PC-9 (cell line): ENCODE measurements at regions not wholly inside any gene's neighbourhood (a gene's known extent, or its start where the extent isn't known, plus 50 kb on each side); places are given as distances from the start of the nearest gene placed in this dataset.

Source experiments
- BruUV-seq: library from RNA; stranded (reverse); fragments of 400-500 nt; replicated peaks from 2 replicates; lab custom pipeline; 2021; lab: Mats Ljungman, UMichigan
- CTCF ChIA-PET: fragments of 300-600 bp; sonication (Branson Sonifier 250); formaldehyde crosslinking; loops from one replicate; lab custom pipeline; 2022; ENCODE audit warnings: antibody characterized with exemption; lab: Charles Lee
- POLR2A ChIA-PET: fragments of 300-600 bp; sonication (Branson Sonifier 250); formaldehyde crosslinking; loops from one replicate; lab custom pipeline; 2022; ENCODE audit warnings: antibody characterized with exemption; ENCODE audit not compliant: unreplicated experiment; lab: Charles Lee
- DNase-seq, 2 experiments: peaks; one replicate each; pipeline versions ENCODE4 v3.0.0 to v3.0.0-alpha.2; 2015 to 2022; ENCODE audit warnings: mixed read lengths in 1 of 2
- H2AFZ ChIP-seq: fragments of 200-600 bp; sonication (generic); 2 replicates; pipeline ENCODE4 v1.8.1; 2017; ENCODE audit warnings: antibody characterized with exemption
- H3F3A ChIP-seq: fragments of 200-600 bp; sonication (generic); 2 replicates; pipeline ENCODE4 v1.8.1; 2017; ENCODE audit warnings: antibody characterized with exemption, mild to moderate bottlenecking, low read depth; ENCODE audit not compliant: insufficient read depth
- H3K27ac ChIP-seq: fragments of 200-600 bp; sonication (generic); 2 replicates; pipeline ENCODE4 v1.6.1; 2016; ENCODE audit warnings: mixed run types
- H3K27me3 ChIP-seq: fragments of 200-600 bp; sonication (generic); 2 replicates; pipeline ENCODE4 v1.6.1; 2016; ENCODE audit warnings: low read depth, mixed run types; ENCODE audit not compliant: insufficient read depth
- H3K36me3 ChIP-seq: fragments of 200-600 bp; sonication (generic); 2 replicates; pipeline ENCODE4 v1.6.1; 2016; ENCODE audit warnings: low read depth, mixed run types
- H3K4me1 ChIP-seq: fragments of 200-600 bp; sonication (generic); replicated peaks from 2 replicates; pipeline ENCODE4 v1.6.1; 2016; ENCODE audit warnings: mixed run types; ENCODE audit not compliant: insufficient read depth
- H3K4me2 ChIP-seq: fragments of 200-600 bp; sonication (generic); 2 replicates; pipeline ENCODE4 v1.6.1; 2017; ENCODE audit warnings: mixed run types
- H3K4me3 ChIP-seq: fragments of 200-600 bp; sonication (generic); 2 replicates; pipeline ENCODE4 v1.6.1; 2016; ENCODE audit warnings: mixed run types
- H3K79me2 ChIP-seq: fragments of 200-600 bp; sonication (generic); 2 replicates; pipeline ENCODE4 v1.6.1; 2017; ENCODE audit warnings: low read depth, mixed run types
- H3K9me2 ChIP-seq: fragments of 200-600 bp; sonication (generic); 2 replicates; pipeline ENCODE4 v1.8.1; 2017; ENCODE audit warnings: mild to moderate bottlenecking; ENCODE audit not compliant: insufficient read depth
- H3K9me3 ChIP-seq: fragments of 200-600 bp; sonication (generic); 2 replicates; pipeline ENCODE4 v1.8.1; 2016; ENCODE audit warnings: low read depth; ENCODE audit not compliant: insufficient read depth
- H4K20me1 ChIP-seq: fragments of 200-600 bp; sonication (generic); 2 replicates; pipeline ENCODE4 v1.8.1; 2017; ENCODE audit not compliant: insufficient read depth
- CTCF ChIP-seq: fragments of 200-600 bp; sonication (generic); conservative IDR thresholded peaks from 2 replicates; pipeline ENCODE4 v1.6.1; 2017; ENCODE audit warnings: mixed run types, antibody characterized with exemption, mild to moderate bottlenecking, moderate library complexity
- EZH2 ChIP-seq: fragments of 200-600 bp; sonication (generic); IDR thresholded peaks from 2 replicates; pipeline ENCODE4 v1.8.0; 2017; ENCODE audit warnings: antibody characterized with exemption, low read depth
- intact Hi-C: fragments of 100-400 bp; cut with micrococcal nuclease; formaldehyde crosslinking; loops from one replicate; pipeline ENCODE4 v1.10.0; 2022; ENCODE audit not compliant: unreplicated experiment

GRCh38 chr18:11377766-11378540 is 228.6 kb upstream of the PIEZO2 start:
- no TSS peak for BruUV-seq

GRCh38 chr18:11372163-11372562 is 222.8 kb upstream of the PIEZO2 start:
- no peaks in the 10 kb centered on the region for H3K9me3 ChIP-seq
- no peaks in the 10 kb centered on the region for H3K4me1 ChIP-seq
- BruUV-seq = no TSS peak
- H3K27me3 ChIP-seq = peaks cover 21% of the 10 kb centered on the region
- H3K9me2 ChIP-seq = no peaks in the 10 kb centered on the region
- H3K27ac ChIP-seq = no peak overlapping the region
- H3K4me2 ChIP-seq = no peak overlapping the region
- DNase-seq = no peak
- H3K36me3 ChIP-seq = no peaks in the 10 kb centered on the region
- H4K20me1 ChIP-seq = no peaks in the 10 kb centered on the region
- ChIA-PET CTCF (no interaction called here), POLR2A (interaction anchor here (0.5 to 1.0 kb wide), 2 partner anchors 25 to 609 kb away, joined by 3 to 10 read pairs; partner anchors contain the start of gene IMPA2)
- H3K4me3 ChIP-seq = no peak overlapping the region
- no peaks in the 10 kb centered on the region for H3F3A ChIP-seq
- TF ChIP-seq EZH2 (no peak), CTCF (no peak)
- intact Hi-C loops = no loop called here
- H3K79me2 ChIP-seq = no peaks in the 10 kb centered on the region
- no peak overlapping the region for H2AFZ ChIP-seq

More at GRCh38 chr18:11377766-11378540, 228.6 kb upstream of the PIEZO2 start:
- Histone ChIP-seq H3K9me2 (no peaks in the 10 kb centered on the region), H3K36me3 (no peaks in the 10 kb centered on the region), H3K4me3 (no peak overlapping the region), H3K4me2 (no peak overlapping the region), H3K27me3 (peaks cover 42% of the 10 kb centered on the region), H3K4me1 (no peaks in the 10 kb centered on the region), H3K79me2 (no peaks in the 10 kb centered on the region), H4K20me1 (no peaks in the 10 kb centered on the region; the same call in 1 of the 2 replicates), H2AFZ (no peak overlapping the region), H3K27ac (no peak overlapping the region), H3K9me3 (no peaks in the 10 kb centered on the region), H3F3A (no peaks in the 10 kb centered on the region)
- no peak for DNase-seq
- CTCF ChIA-PET = no interaction called here
- POLR2A ChIA-PET = no interaction called here
- intact Hi-C loops = no loop called here
- no peak for TF ChIP-seq EZH2
- TF ChIP-seq CTCF = no peak

GRCh38 chr18:11369556-11369955 is 220.2 kb upstream of the PIEZO2 start:
- TF ChIP-seq EZH2 (no peak), CTCF (no peak)
- intact Hi-C loops = no loop called here
- H3K27ac ChIP-seq = no peak overlapping the region
- no peaks in the 10 kb centered on the region for H3F3A ChIP-seq
- no peak for DNase-seq
- POLR2A ChIA-PET = no interaction called here
- H3K27me3 ChIP-seq = peaks cover 13% of the 10 kb centered on the region
- no peaks in the 10 kb centered on the region for H3K9me2 ChIP-seq
- no peak overlapping the region for H3K4me2 ChIP-seq
- CTCF ChIA-PET = no interaction called here
- H3K79me2 ChIP-seq = no peaks in the 10 kb centered on the region
- H4K20me1 ChIP-seq = no peaks in the 10 kb centered on the region
- no peak overlapping the region for H2AFZ ChIP-seq
- H3K4me3 ChIP-seq = no peak overlapping the region
- no TSS peak for BruUV-seq
- H3K36me3 ChIP-seq = no peaks in the 10 kb centered on the region
- H3K9me3 ChIP-seq = no peaks in the 10 kb centered on the region
- no peaks in the 10 kb centered on the region for H3K4me1 ChIP-seq
